Stimulated activated naive CD4-positive, alpha-beta T cell treated with Interleukin-2 at 50 U/mL for 16 hours (primary cell): ENCODE measurements at regions not wholly inside any gene's neighbourhood (a gene's known extent, or its start where the extent isn't known, plus 50 kb on each side); places are given as distances from the start of the nearest gene placed in this dataset.
"Not testable (repeated sequence)": the region's sequence is repeated elsewhere in the genome, so short reads cannot be mapped to it uniquely, and the experiment has no call there.

Experiments used
- DNase-seq: peaks from one replicate; lab custom pipeline; 2025; lab: John Stamatoyannopoulos, UW

DNA sequence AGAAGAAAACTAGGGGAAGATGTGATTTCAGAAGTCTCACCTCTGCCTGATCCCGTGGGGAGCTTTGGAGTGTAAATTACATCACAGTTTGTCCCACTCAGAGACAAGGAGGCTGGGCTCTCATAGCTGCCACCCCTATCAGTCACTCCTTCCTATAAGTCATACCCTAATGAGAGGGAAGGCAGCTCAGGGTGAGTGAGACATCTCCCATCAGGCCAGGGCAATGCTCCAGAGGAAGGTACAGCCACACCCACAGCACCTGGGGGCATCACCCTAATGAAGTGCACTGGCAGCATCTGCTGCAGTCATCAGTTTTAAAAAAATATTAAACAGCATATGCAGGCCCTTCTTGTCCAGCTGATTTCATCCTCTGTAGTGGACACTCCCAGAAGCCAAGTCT, 223.1 kb upstream of the NBPF12 start:
- not testable (repeated sequence) for DNase-seq

DNA sequence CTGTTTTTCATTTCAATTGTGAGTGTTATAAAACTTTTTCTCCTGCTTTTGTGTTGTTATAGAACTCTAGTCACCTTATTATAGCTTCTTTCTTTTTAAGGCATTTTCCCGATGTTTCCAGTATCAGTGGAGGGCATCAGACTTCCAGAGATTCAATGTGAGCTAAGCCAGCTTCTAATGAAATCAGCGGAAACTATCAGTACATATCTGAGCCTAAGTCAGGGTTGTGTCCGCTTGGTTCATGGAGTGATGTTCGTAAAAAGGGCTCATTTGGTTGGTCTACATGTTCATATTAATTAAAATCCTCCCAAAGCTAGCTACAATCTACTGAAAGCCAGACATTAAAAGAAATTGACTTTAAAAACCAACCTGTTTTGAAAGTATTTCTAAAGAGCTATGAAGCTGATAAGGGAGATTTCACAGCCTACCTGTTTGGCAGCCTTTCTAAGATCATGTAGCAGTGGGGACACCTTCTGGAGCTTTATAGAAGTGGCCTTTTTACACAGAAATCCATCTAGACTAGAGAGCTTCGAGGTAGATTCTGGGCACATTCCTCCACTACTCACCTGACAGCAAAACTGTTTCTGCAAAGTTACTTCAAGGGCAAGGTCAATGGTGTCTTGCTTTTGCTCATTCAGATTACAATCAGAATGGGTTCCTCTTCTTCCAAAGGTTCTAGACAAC, 227.1 kb upstream of the NBPF12 start:
- not testable (repeated sequence) for DNase-seq

GRCh38 chr1:146709302-146709701, 228.8 kb upstream of the NBPF12 start:
- DNase-seq = not testable (repeated sequence)

DNA sequence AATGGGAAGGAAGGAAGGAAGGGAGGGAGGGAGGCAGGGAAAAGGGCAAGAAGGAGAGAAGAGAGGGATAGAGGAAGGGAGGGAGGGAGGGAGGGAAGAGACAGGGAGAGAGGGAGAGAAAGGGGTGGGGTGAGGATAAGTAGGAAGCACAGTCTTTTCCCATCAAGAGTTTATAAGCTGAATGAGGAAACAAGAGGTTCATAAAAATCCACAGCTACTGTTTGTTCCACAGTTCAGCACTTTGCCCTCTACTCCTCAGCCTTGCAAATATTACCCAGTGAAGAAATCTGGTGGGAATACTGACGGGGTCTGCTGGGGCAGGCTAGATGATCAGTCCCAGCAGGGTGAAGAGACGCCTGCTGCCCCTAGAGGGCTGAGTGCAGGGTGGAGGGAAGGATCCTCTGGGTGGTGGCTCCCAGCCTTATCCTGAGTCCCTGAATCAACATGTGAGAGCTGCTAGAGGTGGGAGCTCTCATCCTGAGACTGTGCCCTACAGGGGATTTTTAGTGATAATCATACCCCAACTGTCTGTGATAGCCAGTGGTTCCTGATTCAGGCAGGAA, 233.9 kb upstream of the NBPF12 start:
- not testable (repeated sequence) for DNase-seq

GRCh38 chr1:146701320-146701719, 236.8 kb upstream of the NBPF12 start:
- DNase-seq = not testable (repeated sequence)

DNA sequence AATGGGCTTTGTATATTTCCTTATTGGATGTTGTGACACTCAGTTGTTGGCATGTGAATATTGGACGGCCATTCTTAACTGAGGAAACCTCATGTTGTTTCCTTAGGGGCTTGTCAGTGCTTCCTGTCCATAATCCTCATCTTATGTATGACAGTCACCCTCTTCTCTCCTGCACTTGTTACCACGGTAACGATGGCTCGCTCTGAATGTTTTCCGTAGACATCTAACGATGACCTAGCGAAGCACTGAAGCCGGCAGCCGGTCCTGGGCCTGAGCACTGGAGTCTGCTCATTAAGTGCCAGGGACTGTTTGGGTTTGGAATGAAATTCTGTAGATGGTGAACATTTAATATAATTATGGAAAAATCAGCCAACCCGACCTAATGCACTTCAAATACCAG, 242.7 kb upstream of the NBPF12 start:
- not testable (repeated sequence) for DNase-seq

GRCh38 chr1:146691798-146692197, 246.3 kb upstream of the NBPF12 start:
- DNase-seq = not testable (repeated sequence)

- DNase-seq = not testable (repeated sequence)
Observed at GRCh38 chr1:146688893-146689292, 249.2 kb upstream of the NBPF12 start.

- DNase-seq = not testable (repeated sequence)
Observed at GRCh38 chr1:146686777-146687366, 251.3 kb upstream of the NBPF12 start.

- DNase-seq = not testable (repeated sequence)
Observed at GRCh38 chr1:146683126-146683429, 255.0 kb upstream of the NBPF12 start.

GRCh38 chr1:146682227-146683125, 255.6 kb upstream of the NBPF12 start:
- DNase-seq = not testable (repeated sequence)

DNA sequence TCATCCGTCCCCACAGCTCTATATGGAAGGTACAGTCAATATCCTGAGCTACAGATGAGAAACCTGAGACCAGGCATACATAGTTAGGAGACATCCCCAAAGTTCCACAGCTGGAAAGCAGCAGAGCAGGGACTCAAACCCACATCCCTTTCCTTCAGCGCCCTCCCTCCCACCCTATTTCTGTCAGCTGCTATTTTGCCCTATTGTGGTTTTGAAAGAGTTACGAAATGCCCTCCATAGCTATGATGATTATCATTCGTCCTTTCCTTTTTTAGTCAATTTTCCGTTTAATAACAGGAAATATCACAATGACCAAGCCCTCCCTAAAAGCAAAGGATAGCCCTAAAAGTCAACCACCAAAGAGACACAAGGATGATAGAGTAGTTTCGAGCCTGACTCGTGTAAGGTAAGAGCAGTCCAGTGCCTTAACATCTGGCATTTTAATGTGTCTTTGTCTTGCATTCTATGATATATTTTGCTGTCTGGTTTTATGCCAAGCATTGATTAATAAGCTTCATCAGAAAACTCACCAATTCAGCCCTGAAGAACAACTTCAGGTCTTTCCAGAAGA, 264.3 kb upstream of the NBPF12 start:
- not testable (repeated sequence) for DNase-seq

DNA sequence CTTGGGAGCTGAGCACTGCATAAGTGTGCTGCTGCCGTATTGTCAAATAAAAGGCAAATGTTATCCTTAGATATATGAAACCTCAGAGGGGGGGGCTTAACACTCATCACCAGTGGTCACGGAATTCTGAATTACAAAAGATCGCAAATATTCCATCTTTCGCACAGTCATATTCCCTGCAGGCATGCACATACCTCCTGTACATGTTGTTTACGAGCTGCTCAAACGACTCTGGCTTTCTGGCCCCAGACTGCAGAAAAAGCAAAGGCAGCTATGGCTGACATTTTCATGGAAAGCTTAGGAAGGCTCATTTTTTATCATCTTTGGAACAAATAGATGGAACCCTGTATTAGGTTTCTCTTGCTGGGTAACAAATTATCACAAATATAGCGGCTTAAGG, 265.5 kb upstream of the NBPF12 start:
- not testable (repeated sequence) for DNase-seq

DNA sequence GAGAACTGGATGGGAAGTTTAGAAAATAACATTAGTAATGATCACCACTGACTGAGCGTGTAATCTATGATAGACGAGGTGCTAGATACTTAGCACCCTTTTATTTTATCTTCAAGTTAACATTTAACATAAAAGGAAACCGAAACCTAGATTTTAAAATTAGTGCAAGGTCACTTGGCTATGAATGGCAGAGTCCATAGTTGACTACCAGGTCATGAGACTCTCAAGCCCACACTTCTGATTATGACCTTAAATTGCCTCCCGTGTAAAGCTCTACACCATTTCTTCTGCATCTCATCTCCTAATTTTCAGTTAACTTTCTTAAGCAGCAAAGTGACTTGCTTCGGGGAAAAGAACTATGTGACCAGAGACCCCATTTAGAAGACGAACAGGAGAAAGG, 266.5 kb upstream of the NBPF12 start:
- DNase-seq = not testable (repeated sequence)

DNA sequence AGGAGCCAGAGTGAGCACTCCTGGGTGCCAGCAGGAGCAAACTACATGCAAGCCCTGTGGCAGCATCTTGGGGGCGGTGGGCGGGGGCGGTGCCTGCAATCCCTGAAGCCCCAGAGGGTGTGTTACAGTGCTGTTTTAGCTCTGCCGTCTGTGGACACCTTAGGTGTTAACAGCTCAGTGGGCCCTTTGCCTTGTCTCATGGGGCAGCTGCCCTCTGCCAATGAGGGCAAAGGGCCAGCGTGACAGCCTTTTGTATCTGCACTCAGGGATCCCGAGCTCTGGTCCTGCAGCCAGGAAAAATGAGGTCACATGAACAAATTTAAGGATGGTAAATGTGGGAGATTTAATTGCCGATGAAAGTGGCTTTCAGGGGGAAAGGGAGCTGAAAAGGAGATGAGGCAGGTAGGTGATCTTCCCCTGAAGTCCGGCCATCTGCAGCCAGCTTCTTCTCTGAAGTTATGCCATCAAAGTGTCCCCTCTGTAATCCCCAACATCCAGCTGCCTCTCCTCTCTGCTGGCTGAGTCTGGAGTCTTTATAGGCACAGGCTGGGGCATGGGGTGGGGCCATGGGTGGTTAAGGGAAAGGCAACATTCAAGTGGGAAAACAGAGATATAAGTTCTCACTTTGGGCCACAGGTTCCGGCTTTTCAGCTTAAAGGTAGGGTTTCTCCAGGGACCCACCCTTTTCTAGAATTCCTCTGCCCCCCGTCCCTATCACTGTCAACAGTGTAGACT, 267.1 kb upstream of the NBPF12 start:
- not testable (repeated sequence) for DNase-seq

- DNase-seq = not testable (repeated sequence)
Observed at GRCh38 chr1:146666275-146666674, 271.8 kb upstream of the NBPF12 start.

DNA sequence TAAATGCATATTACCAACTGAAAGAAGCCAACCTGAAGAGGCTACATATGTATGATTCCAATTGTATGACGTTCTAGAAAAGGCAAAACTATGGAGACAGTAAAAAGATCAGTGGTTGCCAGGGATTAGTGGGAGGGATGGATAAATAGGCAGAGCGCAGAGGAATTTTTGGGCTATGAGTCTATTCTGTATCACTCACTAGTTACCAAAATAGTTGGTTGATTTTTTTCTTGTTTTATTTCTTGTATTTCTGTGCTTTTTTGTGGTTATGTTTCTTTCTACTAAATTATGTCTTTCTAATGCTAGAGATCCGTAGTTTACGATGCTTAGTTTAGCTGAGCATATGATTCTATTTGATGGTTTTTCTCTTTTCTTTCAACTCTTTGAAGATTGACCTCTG, 277.9 kb upstream of the NBPF12 start:
- not testable (repeated sequence) for DNase-seq

DNA sequence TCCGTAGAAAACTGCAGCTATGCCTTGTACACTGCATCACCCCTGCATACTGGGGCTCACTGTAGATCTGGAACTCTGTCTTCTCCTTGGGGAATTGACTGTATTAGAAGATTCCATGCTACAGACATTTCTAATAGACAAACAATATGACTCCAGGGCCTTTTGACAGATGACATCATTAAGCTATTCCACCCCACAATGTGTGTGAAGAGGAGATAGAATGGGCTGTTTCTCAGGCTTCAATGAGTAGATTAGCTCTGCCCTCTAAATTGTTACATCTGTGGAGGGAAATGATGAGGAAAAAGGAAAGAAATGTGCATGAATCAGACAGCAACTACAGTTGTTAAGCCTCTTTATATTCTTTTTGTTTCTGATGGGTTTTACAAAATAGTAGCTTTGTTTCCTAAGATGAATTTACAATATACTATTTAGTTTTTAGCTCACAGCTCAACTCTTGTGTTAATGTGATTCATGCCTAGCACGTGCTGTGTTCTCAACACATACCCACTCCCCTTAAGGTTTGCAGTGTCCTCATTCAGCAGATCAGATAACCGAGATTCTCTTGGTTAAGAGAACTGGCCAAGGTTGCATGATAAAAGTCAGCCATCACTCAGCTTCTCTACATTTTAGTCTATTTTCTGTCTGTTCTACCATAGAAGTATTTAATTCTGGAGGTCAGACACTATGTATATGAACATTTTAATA, 281.6 kb upstream of the NBPF12 start:
- not testable (repeated sequence) for DNase-seq

GRCh38 chr1:146654763-146655162, 283.4 kb upstream of the NBPF12 start:
- not testable (repeated sequence) for DNase-seq

- DNase-seq = not testable (repeated sequence)
Observed at GRCh38 chr1:146645978-146646604, 292.0 kb upstream of the NBPF12 start.
